ENCODE measurements at regions not wholly inside any gene's neighbourhood (a gene's known extent, or its start where the extent isn't known, plus 50 kb on each side); places are given as distances from the start of the nearest gene placed in this dataset.
"Not testable (repeated sequence)": the region's sequence is repeated elsewhere in the genome, so short reads cannot be mapped to it uniquely, and the experiment has no call there.

DNA sequence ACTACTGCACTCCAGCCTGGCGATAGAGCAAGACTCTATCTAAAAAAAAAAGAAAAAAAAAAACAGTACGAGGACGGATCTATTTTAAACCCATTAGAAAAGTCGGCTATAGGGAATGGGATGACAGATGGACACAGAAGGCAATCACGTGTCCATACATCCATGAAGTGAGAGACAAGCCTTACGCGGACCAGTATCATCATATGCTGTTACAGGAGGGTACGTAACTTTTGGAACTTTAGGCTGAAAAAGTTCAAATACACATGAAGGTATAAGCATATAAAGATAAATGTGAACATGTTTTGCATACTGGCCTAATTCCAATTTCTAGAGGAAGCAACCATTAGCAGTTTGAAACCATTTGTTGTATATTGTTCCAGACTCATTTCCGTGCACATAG is 109.8 kb upstream of the EXOC2 start:
- H3K36me3 ChIP-seq (ENCODE audit: control insufficient read depth, insufficient read depth, low read length) = no peaks in the 10 kb centered on the region

DNA sequence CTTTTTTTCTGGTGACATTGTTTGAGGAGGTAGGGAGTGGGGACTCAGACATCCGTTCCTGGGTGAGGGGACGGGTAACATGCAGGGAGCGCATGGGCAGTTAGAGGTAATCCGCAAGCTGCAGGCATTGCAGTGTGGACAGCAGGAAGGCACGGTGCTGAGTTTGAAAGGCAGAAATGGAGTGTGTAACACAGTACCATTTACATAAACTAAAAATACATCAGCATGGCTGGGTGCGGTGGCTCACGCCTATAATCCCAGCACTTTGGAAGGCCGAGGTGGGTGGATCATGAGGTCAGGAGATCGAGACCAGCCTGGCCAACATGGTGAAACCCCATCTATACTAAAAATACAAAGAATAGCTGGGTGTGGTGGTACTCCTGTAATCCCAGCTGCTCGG is 109.3 kb upstream of the EXOC2 start:
- not testable (repeated sequence) for H3K9ac ChIP-seq (ENCODE audit: insufficient read depth, low read length); H3K9me3 ChIP-seq (ENCODE audit: control insufficient read depth, insufficient read depth, low read depth, low read length); H3K36me3 ChIP-seq (ENCODE audit: control insufficient read depth, insufficient read depth, low read length); H3K4me3 ChIP-seq (replicated peaks in 1 of 4; ENCODE audit: control extremely low read depth in 1 of 4, insufficient read depth in 1 of 4, low read depth in 3 of 4, low read length in 4 of 4); H2AFZ ChIP-seq (ENCODE audit: low read length); H3K27me3 ChIP-seq (ENCODE audit: control insufficient read depth, insufficient read depth, low read length); H3K79me2 ChIP-seq (ENCODE audit: control insufficient read depth, insufficient read depth, low read length); H3K4me1 ChIP-seq (ENCODE audit: control insufficient read depth, extremely low read depth, insufficient read depth, low read length); H3K27ac ChIP-seq (ENCODE audit: insufficient read depth, low read length); DNase-seq (ENCODE audit: low read depth in 2 of 2); H4K20me1 ChIP-seq (ENCODE audit: control insufficient read depth, extremely low read depth, insufficient read depth, low read length); H3K4me2 ChIP-seq (ENCODE audit: extremely low read depth, insufficient read depth, low read length)

More for the DNA sequence above, 109.8 kb upstream of the EXOC2 start:
- no peak overlapping the region for H3K9ac ChIP-seq (ENCODE audit: insufficient read depth, low read length)
- H2AFZ ChIP-seq (ENCODE audit: low read length) = no peak overlapping the region
- no peaks in the 10 kb centered on the region for H4K20me1 ChIP-seq (ENCODE audit: control insufficient read depth, extremely low read depth, insufficient read depth, low read length)
- H3K4me3 ChIP-seq (replicated peaks in 1 of 4; ENCODE audit: control extremely low read depth in 1 of 4, insufficient read depth in 1 of 4, low read depth in 3 of 4, low read length in 4 of 4) = no peak overlapping the region
- H3K4me1 ChIP-seq (ENCODE audit: control insufficient read depth, extremely low read depth, insufficient read depth, low read length) = no peaks in the 10 kb centered on the region
- TF ChIP-seq, protein P1, sequence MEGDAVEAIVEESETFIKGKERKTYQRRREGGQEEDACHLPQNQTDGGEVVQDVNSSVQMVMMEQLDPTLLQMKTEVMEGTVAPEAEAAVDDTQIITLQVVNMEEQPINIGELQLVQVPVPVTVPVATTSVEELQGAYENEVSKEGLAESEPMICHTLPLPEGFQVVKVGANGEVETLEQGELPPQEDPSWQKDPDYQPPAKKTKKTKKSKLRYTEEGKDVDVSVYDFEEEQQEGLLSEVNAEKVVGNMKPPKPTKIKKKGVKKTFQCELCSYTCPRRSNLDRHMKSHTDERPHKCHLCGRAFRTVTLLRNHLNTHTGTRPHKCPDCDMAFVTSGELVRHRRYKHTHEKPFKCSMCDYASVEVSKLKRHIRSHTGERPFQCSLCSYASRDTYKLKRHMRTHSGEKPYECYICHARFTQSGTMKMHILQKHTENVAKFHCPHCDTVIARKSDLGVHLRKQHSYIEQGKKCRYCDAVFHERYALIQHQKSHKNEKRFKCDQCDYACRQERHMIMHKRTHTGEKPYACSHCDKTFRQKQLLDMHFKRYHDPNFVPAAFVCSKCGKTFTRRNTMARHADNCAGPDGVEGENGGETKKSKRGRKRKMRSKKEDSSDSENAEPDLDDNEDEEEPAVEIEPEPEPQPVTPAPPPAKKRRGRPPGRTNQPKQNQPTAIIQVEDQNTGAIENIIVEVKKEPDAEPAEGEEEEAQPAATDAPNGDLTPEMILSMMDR (conservative IDR thresholded peaks at IDR 0.05 in 1 of 2, IDR thresholded peaks at IDR 0.05 in 1 of 2; ENCODE audit: low read depth in 1 of 2, low read length in 2 of 2) = no peak
- TF ChIP-seq EZH2 (IDR thresholded peaks at IDR 0.05; ENCODE audit: low read length, missing control alignments) = no peak
- no peaks in the 10 kb centered on the region for H3K27me3 ChIP-seq (ENCODE audit: control insufficient read depth, insufficient read depth, low read length)
- no peak for DNase-seq (ENCODE audit: low read depth in 2 of 2)
- H3K27ac ChIP-seq (ENCODE audit: insufficient read depth, low read length) = no peak overlapping the region
- no peak overlapping the region for H3K4me2 ChIP-seq (ENCODE audit: extremely low read depth, insufficient read depth, low read length)
- H3K9me3 ChIP-seq (ENCODE audit: control insufficient read depth, insufficient read depth, low read depth, low read length) = no peaks in the 10 kb centered on the region
- H3K79me2 ChIP-seq (ENCODE audit: control insufficient read depth, insufficient read depth, low read length) = no peaks in the 10 kb centered on the region

DNA sequence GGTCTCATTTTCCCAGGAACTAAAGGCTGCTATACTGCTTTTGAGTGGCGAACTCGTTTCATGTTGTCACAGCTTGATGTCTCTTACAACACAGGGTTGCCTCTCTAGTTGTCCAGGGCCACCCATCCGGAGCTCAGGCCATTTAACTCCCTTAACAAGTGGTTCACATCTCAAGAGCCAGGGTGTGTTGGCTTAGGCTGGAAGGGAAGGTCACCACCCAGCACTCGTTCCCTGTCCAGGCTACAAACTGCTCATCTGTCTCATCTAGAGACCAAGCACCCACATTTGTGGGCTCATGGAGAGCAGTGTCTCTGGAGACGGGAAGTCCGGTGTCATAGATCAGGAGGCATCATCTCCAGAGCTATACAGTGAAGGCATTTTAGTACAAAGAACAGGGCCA is 106.8 kb upstream of the EXOC2 start:
- H3K4me1 ChIP-seq (ENCODE audit: control insufficient read depth, extremely low read depth, insufficient read depth, low read length) = no peaks in the 10 kb centered on the region
- H2AFZ ChIP-seq (ENCODE audit: low read length) = no peak overlapping the region
- no peaks in the 10 kb centered on the region for H4K20me1 ChIP-seq (ENCODE audit: control insufficient read depth, extremely low read depth, insufficient read depth, low read length)
- H3K79me2 ChIP-seq (ENCODE audit: control insufficient read depth, insufficient read depth, low read length) = no peaks in the 10 kb centered on the region
- no peak for DNase-seq (ENCODE audit: low read depth in 2 of 2)
- no peak overlapping the region for H3K27ac ChIP-seq (ENCODE audit: insufficient read depth, low read length)
- H3K27me3 ChIP-seq (ENCODE audit: control insufficient read depth, insufficient read depth, low read length) = no peaks in the 10 kb centered on the region
- no peak overlapping the region for H3K4me3 ChIP-seq (replicated peaks in 1 of 4; ENCODE audit: control extremely low read depth in 1 of 4, insufficient read depth in 1 of 4, low read depth in 3 of 4, low read length in 4 of 4)
- no peak overlapping the region for H3K9ac ChIP-seq (ENCODE audit: insufficient read depth, low read length)
- H3K9me3 ChIP-seq (ENCODE audit: control insufficient read depth, insufficient read depth, low read depth, low read length) = no peaks in the 10 kb centered on the region
- no peak for TF ChIP-seq EZH2 (IDR thresholded peaks at IDR 0.05; ENCODE audit: low read length, missing control alignments)
- TF ChIP-seq, protein P1 (conservative IDR thresholded peaks at IDR 0.05 in 1 of 2, IDR thresholded peaks at IDR 0.05 in 1 of 2; ENCODE audit: low read depth in 1 of 2, low read length in 2 of 2) = no peak
- H3K36me3 ChIP-seq (ENCODE audit: control insufficient read depth, insufficient read depth, low read length) = no peaks in the 10 kb centered on the region
- H3K4me2 ChIP-seq (ENCODE audit: extremely low read depth, insufficient read depth, low read length) = no peak overlapping the region
